ENCODE measurements at regions not wholly inside any gene's neighbourhood (a gene's known extent, or its start where the extent isn't known, plus 50 kb on each side); places are given as distances from the start of the nearest gene placed in this dataset.

- ATAC-seq (ENCODE audit: poor library complexity), result no peak
- ChIA-PET CTCF (interaction anchor here (0.6 kb wide), 1 partner anchor 60 kb away, joined by 4 read pairs; no protein-coding TSS in a partner anchor), POLR2A (no interaction called here)
- peaks cover 6% of the 10 kb centered on the region for H3K9me3 Mint-ChIP-seq
- no peak overlapping the region for H3K4me3 ChIP-seq (ENCODE audit: low read length)
- DNase-seq, result no peak
- H3K4me1 ChIP-seq (ENCODE audit: insufficient read depth, low read length), result no peaks in the 10 kb centered on the region
- H3K4me3 Mint-ChIP-seq, result no peak overlapping the region
- H3K27ac ChIP-seq (ENCODE audit: low read depth in 1 of 2, low read length in 2 of 2), result no peak overlapping the region
- H3K36me3 ChIP-seq (ENCODE audit: insufficient read depth, low read length), result no peaks in the 10 kb centered on the region
- H3K27ac Mint-ChIP-seq, result no peak overlapping the region
- H3K27me3 ChIP-seq (ENCODE audit: control insufficient read depth in 1 of 2, insufficient read depth in 2 of 2, low read length in 2 of 2), result no peaks in the 10 kb centered on the region
- no peaks in the 10 kb centered on the region for H3K4me1 Mint-ChIP-seq (ENCODE audit: low read depth)
- no peaks in the 10 kb centered on the region for H3K36me3 Mint-ChIP-seq (ENCODE audit: low read depth)
- no peaks in the 10 kb centered on the region for H3K27me3 Mint-ChIP-seq
- intact Hi-C loops (cut with DNase I, micrococcal nuclease), result no loop called here
- H3K9me3 ChIP-seq (ENCODE audit: control insufficient read depth in 1 of 2, insufficient read depth in 1 of 2, low read length in 2 of 2), result no peaks in the 10 kb centered on the region
- no peak for TF ChIP-seq CTCF (IDR thresholded peaks at IDR 0.05)
Observed at GRCh38 chr3:1561427-1561826, 468.6 kb downstream of the CNTN6 start.

GRCh38 chr3:1571736-1572135 lies 478.9 kb downstream of the CNTN6 start:
- H3K9me3 ChIP-seq (ENCODE audit: control insufficient read depth in 1 of 2, insufficient read depth in 1 of 2, low read length in 2 of 2), result no peaks in the 10 kb centered on the region
- H3K4me1 ChIP-seq (ENCODE audit: insufficient read depth, low read length), result no peaks in the 10 kb centered on the region
- Mint-ChIP-seq H3K9me3 (peaks cover 5% of the 10 kb centered on the region), H3K4me1 (ENCODE audit: low read depth) (no peaks in the 10 kb centered on the region), H3K4me3 (no peak overlapping the region), H3K27ac (no peak overlapping the region), H3K27me3 (no peaks in the 10 kb centered on the region), H3K36me3 (ENCODE audit: low read depth) (no peaks in the 10 kb centered on the region)
- ChIA-PET POLR2A (no interaction called here), CTCF (no interaction called here)
- DNase-seq, result no peak
- H3K4me3 ChIP-seq (ENCODE audit: low read length), result no peak overlapping the region
- intact Hi-C loops (cut with DNase I, micrococcal nuclease), result no loop called here
- no peaks in the 10 kb centered on the region for H3K27me3 ChIP-seq (ENCODE audit: control insufficient read depth in 1 of 2, insufficient read depth in 2 of 2, low read length in 2 of 2)
- TF ChIP-seq CTCF (IDR thresholded peaks at IDR 0.05), result no peak
- ATAC-seq (ENCODE audit: poor library complexity), result no peak
- no peaks in the 10 kb centered on the region for H3K36me3 ChIP-seq (ENCODE audit: insufficient read depth, low read length)
- no peak overlapping the region for H3K27ac ChIP-seq (ENCODE audit: low read depth in 1 of 2, low read length in 2 of 2)

- H3K4me3 Mint-ChIP-seq, result no peak overlapping the region
- no peak for DNase-seq
- no peak overlapping the region for H3K27ac Mint-ChIP-seq
- ChIA-PET POLR2A (no interaction called here), CTCF (no interaction called here)
- H3K9me3 Mint-ChIP-seq, result peaks cover 4% of the 10 kb centered on the region
- H3K4me1 Mint-ChIP-seq (ENCODE audit: low read depth), result no peaks in the 10 kb centered on the region
- intact Hi-C loops (cut with DNase I, micrococcal nuclease), result no loop called here
- ATAC-seq (ENCODE audit: poor library complexity), result no peak
- no peaks in the 10 kb centered on the region for H3K36me3 ChIP-seq (ENCODE audit: insufficient read depth, low read length)
- no peak overlapping the region for H3K4me3 ChIP-seq (ENCODE audit: low read length)
- no peaks in the 10 kb centered on the region for H3K27me3 Mint-ChIP-seq
- H3K4me1 ChIP-seq (ENCODE audit: insufficient read depth, low read length), result no peaks in the 10 kb centered on the region
- H3K36me3 Mint-ChIP-seq (ENCODE audit: low read depth), result no peaks in the 10 kb centered on the region
- H3K27me3 ChIP-seq (ENCODE audit: control insufficient read depth in 1 of 2, insufficient read depth in 2 of 2, low read length in 2 of 2), result no peaks in the 10 kb centered on the region
- no peak for TF ChIP-seq CTCF (IDR thresholded peaks at IDR 0.05)
- H3K9me3 ChIP-seq (ENCODE audit: control insufficient read depth in 1 of 2, insufficient read depth in 1 of 2, low read length in 2 of 2), result no peaks in the 10 kb centered on the region
- no peak overlapping the region for H3K27ac ChIP-seq (ENCODE audit: low read depth in 1 of 2, low read length in 2 of 2)
Observed at GRCh38 chr3:1576047-1576446, 483.2 kb downstream of the CNTN6 start.

All from CD4-positive, alpha-beta T cell (primary cell).